Epithelial cell of esophagus (primary cell): ENCODE measurements at regions not wholly inside any gene's neighbourhood (a gene's known extent, or its start where the extent isn't known, plus 50 kb on each side); places are given as distances from the start of the nearest gene placed in this dataset.

ENCODE experiments used
- DNase-seq: peaks from one replicate; pipeline ENCODE4 v3.0.0; 2010; ENCODE audit warnings: low read depth
- H3K4me3 ChIP-seq: 2 replicates; pipeline ENCODE4 v1.5.1; 2011; ENCODE audit warnings: mild to moderate bottlenecking, low read length, control low read depth
- CTCF ChIP-seq: IDR thresholded peaks from 2 replicates; pipeline ENCODE4 v1.5.1; 2011; ENCODE audit warnings: low read depth, mild to moderate bottlenecking, low read length, control low read depth, inconsistent platforms; ENCODE audit not compliant: insufficient read depth; ENCODE audit errors: missing control alignments

- no peak overlapping the region for H3K4me3 ChIP-seq
- TF ChIP-seq CTCF, result no peak
- DNase-seq, result no peak
Measured at GRCh38 chr6:4009486-4009885, 69.5 kb downstream of the FAM217A start.

GRCh38 chr6:4010048-4010447 is 68.9 kb downstream of the FAM217A start:
- DNase-seq, result no peak
- H3K4me3 ChIP-seq, result no peak overlapping the region
- no peak for TF ChIP-seq CTCF

- no peak overlapping the region for H3K4me3 ChIP-seq
- no peak for TF ChIP-seq CTCF
- DNase-seq, result peak; percentile 24
Measured at GRCh38 chr6:4010689-4011090, 68.2 kb downstream of the FAM217A start.

- no peak for TF ChIP-seq CTCF
- DNase-seq, result no peak
- H3K4me3 ChIP-seq, result no peak overlapping the region
Measured at GRCh38 chr6:4012826-4013225, 66.1 kb downstream of the FAM217A start.

- no peak for TF ChIP-seq CTCF
- peak overlapping the region; percentile 81 for H3K4me3 ChIP-seq
- no peak for DNase-seq
Measured at GRCh38 chr6:4017058-4017739, 61.7 kb downstream of the FAM217A start.

GRCh38 chr6:4017834-4018170 is 61.1 kb downstream of the FAM217A start:
- peak; percentile 44 for DNase-seq
- TF ChIP-seq CTCF, result no peak
- peak overlapping the region; percentile 81 for H3K4me3 ChIP-seq
